Naive B cell (primary cell): ENCODE measurements at regions not wholly inside any gene's neighbourhood (a gene's known extent, or its start where the extent isn't known, plus 50 kb on each side); places are given as distances from the start of the nearest gene placed in this dataset.
"Not testable (repeated sequence)": the region's sequence is repeated elsewhere in the genome, so short reads cannot be mapped to it uniquely, and the experiment has no call there.

Source experiments
- ATAC-seq, 2 donors: fragments of 150-1000 bp; cut with Tn5 transposase; 2 replicates each; pipeline ENCODE4 v1.10.0; 2021; ENCODE audit warnings: low read depth in 2 of 2, mild to moderate bottlenecking in 2 of 2, moderate library complexity in 2 of 2
- DNase-seq: peaks from one replicate; pipeline ENCODE4 v3.0.0; 2022
- H3K27ac Mint-ChIP-seq, 6 donors: one replicate each; pipeline ENCODE4 v1.8.0; 2020 to 2022; ENCODE audit warnings: mild to moderate bottlenecking in 6 of 6, mixed read lengths in 6 of 6, moderate library complexity in 5 of 6, inconsistent platforms in 2 of 6
- H3K27me3 Mint-ChIP-seq, 3 donors: one replicate each; pipeline ENCODE4 v1.8.0; 2021 to 2022; ENCODE audit warnings: mixed read lengths in 3 of 3, mild to moderate bottlenecking in 1 of 3
- H3K36me3 Mint-ChIP-seq, 2 donors: one replicate each; pipeline ENCODE4 v1.8.0; 2020 to 2022; ENCODE audit warnings: mixed read lengths in 2 of 2, inconsistent platforms in 1 of 2, mild to moderate bottlenecking in 1 of 2
- H3K4me1 Mint-ChIP-seq, 3 donors: one replicate each; pipeline ENCODE4 v1.8.0; 2020 to 2022; ENCODE audit warnings: mixed read lengths in 3 of 3, inconsistent platforms in 1 of 3, mild to moderate bottlenecking in 1 of 3, moderate library complexity in 1 of 3
- H3K4me3 Mint-ChIP-seq, 8 donors: one replicate each; pipeline ENCODE4 v1.8.0; 2020 to 2022; ENCODE audit warnings: mild to moderate bottlenecking in 8 of 8, mixed read lengths in 8 of 8, moderate library complexity in 8 of 8, inconsistent platforms in 2 of 8
- H3K9me3 Mint-ChIP-seq, 7 donors: one replicate each; pipeline ENCODE4 v1.8.0; 2020 to 2022; ENCODE audit warnings: mixed read lengths in 7 of 7, mild to moderate bottlenecking in 5 of 7, inconsistent platforms in 2 of 7, moderate library complexity in 1 of 7

DNA sequence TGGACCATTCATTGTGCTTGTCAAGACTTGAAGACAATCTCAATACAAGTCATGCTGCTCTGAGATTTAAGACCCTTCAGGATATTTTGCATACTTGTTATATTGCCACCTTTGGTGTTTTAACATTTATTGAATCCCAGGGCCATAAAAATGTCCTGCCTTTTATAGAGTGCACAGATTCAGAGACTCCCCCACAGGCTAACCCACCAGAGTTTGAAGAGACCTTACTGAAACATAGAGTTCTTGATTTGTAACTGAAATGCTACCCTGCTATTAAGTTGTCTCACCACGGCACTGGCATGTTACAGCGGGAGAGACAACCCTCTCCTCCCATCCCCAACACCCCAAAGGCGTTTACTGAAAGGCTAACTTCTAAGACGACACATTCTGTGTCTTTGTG, 313.9 kb upstream of the USP24 start:
- H3K4me3 Mint-ChIP-seq, result no peak overlapping the region
- ATAC-seq, result no peak
- no peaks in the 10 kb centered on the region for H3K4me1 Mint-ChIP-seq
- no peak for DNase-seq
- no peak overlapping the region for H3K27ac Mint-ChIP-seq
- H3K36me3 Mint-ChIP-seq, result no peaks in the 10 kb centered on the region
- H3K9me3 Mint-ChIP-seq, result no peaks in the 10 kb centered on the region
- peaks cover 0 to 16% (median 1%) of the 10 kb centered on the region in 3 donors for H3K27me3 Mint-ChIP-seq

DNA sequence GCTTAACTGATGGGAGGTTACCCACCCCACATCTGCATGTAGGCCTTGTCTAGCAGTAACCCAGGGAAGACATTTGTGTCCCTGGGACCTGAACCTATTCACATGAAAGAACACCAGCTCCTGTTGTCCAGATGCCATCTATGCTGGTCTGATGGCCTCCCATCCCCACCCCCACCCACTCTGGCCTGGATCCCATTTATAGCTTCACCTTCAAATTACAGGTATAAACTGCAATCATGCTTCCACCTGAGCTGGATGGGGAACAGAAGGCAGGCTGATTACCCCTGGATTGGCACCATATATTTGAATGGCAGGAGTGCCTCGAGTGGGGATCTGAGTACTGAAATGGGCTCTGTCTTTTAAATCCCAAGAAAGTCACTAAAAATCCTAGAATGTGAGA, 312.7 kb upstream of the USP24 start:
- H3K4me1 Mint-ChIP-seq, result no peaks in the 10 kb centered on the region
- peaks cover 0 to 16% (median 6%) of the 10 kb centered on the region in 3 donors for H3K27me3 Mint-ChIP-seq
- ATAC-seq (no peak), DNase-seq (no peak)
- H3K9me3 Mint-ChIP-seq, result no peaks in the 10 kb centered on the region
- H3K36me3 Mint-ChIP-seq, result no peaks in the 10 kb centered on the region
- no peak overlapping the region for H3K4me3 Mint-ChIP-seq
- no peak overlapping the region for H3K27ac Mint-ChIP-seq

DNA sequence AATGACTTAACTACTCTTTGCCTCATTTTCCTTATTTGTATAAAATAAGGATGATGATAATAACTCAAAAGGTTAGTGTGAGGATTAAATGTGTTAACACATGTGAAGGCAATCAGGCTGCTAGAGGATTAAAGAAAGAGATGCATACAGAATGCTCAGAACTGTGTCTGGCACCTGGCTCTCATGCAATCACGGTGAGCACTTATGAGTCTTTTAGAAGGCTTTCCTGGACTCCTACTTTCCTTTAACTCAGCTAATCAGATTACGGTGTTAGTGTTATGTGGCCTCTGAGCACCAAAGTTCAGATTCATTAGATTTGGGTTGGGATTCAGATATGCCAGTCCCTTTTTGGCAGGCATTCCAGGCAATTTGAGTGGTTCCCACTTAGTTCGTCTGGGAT, 311.6 kb upstream of the USP24 start:
- ATAC-seq (no peak), DNase-seq (no peak)
- no peaks in the 10 kb centered on the region for H3K4me1 Mint-ChIP-seq
- no peaks in the 10 kb centered on the region for H3K36me3 Mint-ChIP-seq
- peaks cover 0 to 16% (median 6%) of the 10 kb centered on the region in 3 donors for H3K27me3 Mint-ChIP-seq
- H3K27ac Mint-ChIP-seq, result no peak overlapping the region
- H3K4me3 Mint-ChIP-seq, result no peak overlapping the region
- H3K9me3 Mint-ChIP-seq, result no peaks in the 10 kb centered on the region

DNA sequence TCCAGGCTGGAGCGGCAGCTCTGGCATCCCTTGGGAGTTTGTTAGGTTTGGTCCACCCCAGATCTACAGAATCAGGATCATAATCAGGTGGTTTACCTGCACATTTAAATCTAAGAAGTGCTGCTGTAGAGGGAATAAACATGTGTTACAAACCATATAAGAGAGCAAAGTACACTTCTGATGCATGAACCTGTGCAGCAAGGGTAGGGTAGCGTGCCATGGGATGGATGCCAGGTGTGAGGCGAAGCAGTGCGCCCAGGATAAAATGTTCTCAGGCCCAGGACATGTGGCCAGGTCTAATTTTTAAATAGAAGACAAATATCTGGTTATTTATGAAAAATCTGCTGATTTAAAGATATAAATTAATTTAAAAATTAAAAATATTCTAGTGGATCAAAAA, 308.8 kb upstream of the USP24 start:
- DNase-seq (no peak), ATAC-seq (no peak)
- Mint-ChIP-seq H3K4me3 (no peak overlapping the region), H3K4me1 (no peaks in the 10 kb centered on the region), H3K27me3 (peaks cover under 1 to 16% (median 6%) of the 10 kb centered on the region in 3 donors), H3K27ac (no peak overlapping the region), H3K36me3 (no peaks in the 10 kb centered on the region), H3K9me3 (no peaks in the 10 kb centered on the region)

DNA sequence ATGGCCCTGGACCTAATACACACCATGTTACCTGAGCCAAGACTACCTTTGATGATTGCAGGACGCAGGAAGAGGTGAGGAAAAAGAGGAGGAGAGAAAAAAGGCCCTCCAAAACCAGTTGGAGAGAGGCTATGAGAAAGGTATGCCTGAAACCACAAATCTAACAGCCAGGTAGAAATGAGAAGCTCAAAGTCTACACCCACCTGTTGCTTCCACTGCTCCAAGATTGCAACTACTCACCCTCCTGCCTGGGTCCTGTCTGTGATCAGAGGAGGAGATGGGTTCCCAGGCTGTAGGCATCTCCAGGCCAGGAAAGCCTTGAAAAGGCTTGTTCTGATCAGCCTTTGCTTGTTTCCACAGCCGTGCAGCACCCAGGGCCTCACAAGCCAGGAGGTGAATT, 307.8 kb upstream of the USP24 start:
- Mint-ChIP-seq H3K4me3 (no peak overlapping the region), H3K36me3 (no peaks in the 10 kb centered on the region), H3K4me1 (no peaks in the 10 kb centered on the region), H3K27me3 (peaks cover 10 to 19% (median 11%) of the 10 kb centered on the region in 3 donors), H3K9me3 (peaks cover 0 to 6% (median 0%) of the 10 kb centered on the region in 7 donors), H3K27ac (peak overlapping the region in 1 of 6 donors; percentile 40)
- no peak for DNase-seq
- ATAC-seq, result no peak

DNA sequence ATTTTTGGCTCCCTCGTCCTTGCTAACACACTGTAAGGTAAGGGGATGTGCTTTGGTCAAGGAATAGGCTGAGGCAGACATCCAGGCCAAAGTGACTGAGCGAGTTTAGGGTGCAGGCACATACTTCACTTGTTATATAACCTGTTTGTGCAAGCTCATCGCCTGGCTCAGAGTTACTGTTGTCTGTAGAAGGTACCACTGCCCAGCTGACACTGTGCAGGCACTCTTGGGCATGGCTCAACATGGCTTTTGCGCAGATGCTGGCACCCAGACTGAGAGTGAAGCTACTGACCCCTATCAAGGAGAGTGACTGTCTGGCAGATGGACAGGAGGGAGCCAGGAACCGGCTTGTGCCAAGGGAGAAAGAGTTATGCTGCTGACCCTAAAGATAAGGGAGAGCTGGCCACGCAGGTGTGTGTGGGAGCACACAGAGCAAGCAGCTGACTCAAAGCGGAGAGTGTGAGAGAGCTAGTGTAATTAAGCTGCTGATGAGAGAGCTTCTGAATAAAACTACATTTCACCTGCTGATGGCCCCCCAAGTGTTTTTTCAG, 307.3 kb upstream of the USP24 start:
- DNase-seq, result no peak
- H3K9me3 Mint-ChIP-seq, result peaks cover 0 to 6% (median 0%) of the 10 kb centered on the region in 7 donors
- no peaks in the 10 kb centered on the region for H3K4me1 Mint-ChIP-seq
- ATAC-seq, result no peak
- no peak overlapping the region for H3K4me3 Mint-ChIP-seq
- H3K36me3 Mint-ChIP-seq, result no peaks in the 10 kb centered on the region
- no peak overlapping the region for H3K27ac Mint-ChIP-seq
- H3K27me3 Mint-ChIP-seq, result peaks cover 10 to 21% (median 17%) of the 10 kb centered on the region in 3 donors

DNA sequence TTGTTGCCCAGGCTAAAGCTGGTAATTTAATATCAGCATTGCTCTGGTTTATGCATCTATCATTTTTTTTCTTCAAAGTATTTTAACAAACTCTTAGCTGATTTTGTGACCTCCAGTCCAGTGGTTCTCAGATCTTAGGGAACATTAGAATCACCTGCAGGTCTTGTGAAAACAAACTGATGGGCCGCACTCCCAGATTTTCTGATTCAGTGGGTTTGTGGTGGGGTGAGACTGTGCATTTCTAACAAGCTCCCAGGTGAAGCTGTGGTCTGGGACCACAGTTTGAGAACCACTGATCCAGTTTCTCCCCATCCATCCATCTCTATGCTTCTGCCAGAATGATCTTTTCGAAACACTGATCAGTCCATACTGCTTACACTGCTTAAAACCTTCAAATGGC, 305.7 kb upstream of the USP24 start:
- Mint-ChIP-seq H3K27ac (no peak overlapping the region), H3K9me3 (peaks cover 0 to 6% (median 0%) of the 10 kb centered on the region in 7 donors), H3K4me3 (no peak overlapping the region), H3K36me3 (no peaks in the 10 kb centered on the region), H3K4me1 (no peaks in the 10 kb centered on the region), H3K27me3 (peaks cover 10 to 26% (median 24%) of the 10 kb centered on the region in 3 donors)
- DNase-seq, result no peak
- ATAC-seq, result no peak

DNA sequence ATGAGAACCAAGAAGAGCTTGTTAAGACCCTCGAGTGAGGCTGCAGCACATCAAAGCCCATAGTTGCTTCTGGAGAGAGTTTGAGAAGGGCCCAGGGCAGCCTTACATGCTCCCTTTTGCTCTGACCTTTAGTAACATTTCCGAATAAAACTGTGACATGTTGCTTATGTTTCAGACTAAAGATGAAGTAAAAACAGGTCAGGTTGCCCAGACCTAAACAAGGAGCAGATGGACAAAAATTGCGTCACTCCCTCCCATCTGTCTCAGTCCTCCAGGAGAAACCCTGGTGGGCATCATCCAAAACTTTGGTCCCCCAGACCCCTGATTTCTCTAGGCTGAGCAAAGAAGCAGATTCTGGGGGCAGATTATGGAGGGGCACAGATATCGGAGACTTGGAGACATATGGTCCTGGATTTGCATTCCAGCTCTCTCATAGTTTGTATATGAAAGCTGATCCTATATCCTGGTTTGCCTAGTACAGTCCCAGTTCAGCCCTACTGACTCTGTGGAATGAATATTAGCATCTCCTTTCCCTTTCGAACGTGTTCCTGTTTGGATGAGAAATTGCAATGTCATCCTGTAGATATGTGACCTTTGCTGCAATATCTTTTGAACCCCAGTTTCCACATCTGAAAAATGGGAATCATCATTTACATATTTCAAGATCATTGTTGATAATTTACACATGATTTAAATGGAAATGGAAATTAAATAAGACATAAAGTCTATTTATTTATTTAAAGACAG, 304.9 kb upstream of the USP24 start:
- H3K4me3 Mint-ChIP-seq, result no peak overlapping the region
- ATAC-seq, result no peak
- peaks cover 0 to 6% (median 0%) of the 10 kb centered on the region in 7 donors for H3K9me3 Mint-ChIP-seq
- H3K36me3 Mint-ChIP-seq, result no peaks in the 10 kb centered on the region
- H3K27me3 Mint-ChIP-seq, result peaks cover 14 to 24% (median 24%) of the 10 kb centered on the region in 3 donors
- H3K27ac Mint-ChIP-seq, result no peak overlapping the region
- H3K4me1 Mint-ChIP-seq, result no peaks in the 10 kb centered on the region
- no peak for DNase-seq

DNA sequence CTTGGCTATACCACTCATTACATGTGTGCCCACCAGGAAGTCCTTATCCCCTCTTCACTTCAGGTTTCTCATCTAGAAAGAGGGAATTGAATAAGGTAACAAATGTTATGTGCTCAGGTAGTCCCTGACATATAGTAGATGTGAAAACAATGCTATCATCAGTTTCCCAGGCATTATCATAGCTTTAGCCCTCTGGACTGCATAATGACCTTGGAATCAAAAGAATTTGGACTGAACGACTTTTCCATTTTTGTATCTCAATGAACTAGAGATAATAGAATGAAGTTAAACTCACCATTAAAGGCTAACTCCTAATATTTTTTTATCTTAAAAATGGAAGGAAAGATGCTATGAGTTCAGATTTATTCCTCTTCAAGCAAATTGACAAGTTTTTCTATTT, 304.1 kb upstream of the USP24 start:
- H3K9me3 Mint-ChIP-seq, result peaks cover 0 to 6% (median 0%) of the 10 kb centered on the region in 7 donors
- H3K4me1 Mint-ChIP-seq, result no peaks in the 10 kb centered on the region
- DNase-seq (no peak), ATAC-seq (no peak)
- H3K4me3 Mint-ChIP-seq, result no peak overlapping the region
- H3K36me3 Mint-ChIP-seq, result no peaks in the 10 kb centered on the region
- H3K27ac Mint-ChIP-seq, result no peak overlapping the region
- peaks cover 18 to 29% (median 24%) of the 10 kb centered on the region in 3 donors for H3K27me3 Mint-ChIP-seq

DNA sequence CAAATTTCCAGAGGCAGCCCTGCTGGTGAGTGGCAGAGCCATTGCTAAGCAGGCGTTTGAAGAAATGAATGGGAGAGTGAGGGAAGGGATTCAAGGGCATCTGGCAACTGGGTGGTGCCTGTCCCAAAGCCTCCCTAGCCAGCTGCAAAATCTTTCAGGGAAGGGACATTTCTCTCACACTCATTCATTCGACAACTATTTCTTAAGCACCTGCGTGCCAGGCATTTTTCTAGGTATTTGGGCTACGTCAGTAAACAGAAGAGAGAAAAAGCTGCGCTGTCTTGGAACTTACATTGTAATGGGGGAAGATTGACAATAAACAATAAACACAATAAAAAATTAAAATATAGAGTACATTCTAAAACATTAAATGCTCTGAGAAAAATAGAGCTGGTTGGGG, 301.9 kb upstream of the USP24 start:
- H3K27me3 Mint-ChIP-seq, result peaks cover 11 to 29% (median 24%) of the 10 kb centered on the region in 3 donors
- H3K4me3 Mint-ChIP-seq, result no peak overlapping the region
- DNase-seq, result no peak
- peaks cover 0 to 6% (median 0%) of the 10 kb centered on the region in 7 donors for H3K9me3 Mint-ChIP-seq
- no peaks in the 10 kb centered on the region for H3K36me3 Mint-ChIP-seq
- no peaks in the 10 kb centered on the region for H3K4me1 Mint-ChIP-seq
- H3K27ac Mint-ChIP-seq, result no peak overlapping the region
- no peak for ATAC-seq

DNA sequence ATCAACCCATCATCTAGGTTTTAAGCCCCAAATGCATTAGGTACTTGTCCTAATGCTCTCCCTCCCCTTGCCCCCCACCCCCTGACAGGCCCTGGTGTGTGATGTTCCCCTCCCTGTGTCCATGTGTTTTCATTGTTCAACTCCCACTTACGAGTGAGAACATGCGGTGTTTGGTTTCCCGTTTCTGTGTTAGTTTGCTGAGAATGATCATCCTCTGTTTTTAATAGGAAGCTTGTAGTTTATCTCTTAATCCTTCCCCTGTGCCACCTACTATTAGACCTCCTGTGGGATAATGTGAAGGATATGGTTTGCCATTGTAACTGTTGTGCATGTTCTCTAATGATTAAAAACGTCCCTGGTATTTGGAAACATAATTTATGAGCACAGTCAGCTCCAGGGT, 299.4 kb upstream of the USP24 start:
- not testable (repeated sequence) for H3K27ac Mint-ChIP-seq, H3K4me3 Mint-ChIP-seq, H3K9me3 Mint-ChIP-seq, H3K4me1 Mint-ChIP-seq, DNase-seq, ATAC-seq, H3K36me3 Mint-ChIP-seq
- peaks cover 15 to 36% (median 33%) of the 10 kb centered on the region in 3 donors for H3K27me3 Mint-ChIP-seq

DNA sequence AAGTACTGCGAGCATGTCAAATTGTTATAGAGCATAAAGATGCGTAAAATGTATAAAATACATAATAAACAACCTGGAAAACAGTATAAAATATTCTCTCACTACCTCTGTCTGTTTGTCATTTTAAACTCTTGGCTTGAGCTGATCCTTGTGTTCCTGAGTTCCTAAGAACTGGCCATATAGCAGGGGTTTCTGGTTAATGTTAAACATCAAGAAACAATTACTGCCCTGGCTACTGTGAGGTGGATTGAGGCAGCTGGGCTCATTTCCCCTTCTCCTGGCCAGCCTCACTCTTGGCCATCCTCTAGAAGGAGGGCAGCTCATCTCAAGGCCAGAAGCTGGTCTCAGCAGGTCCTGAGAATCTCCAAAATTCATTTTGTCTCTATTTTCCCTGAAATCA, 297.3 kb upstream of the USP24 start:
- ATAC-seq, result no peak
- Mint-ChIP-seq H3K9me3 (peaks cover 0 to 4% (median 0%) of the 10 kb centered on the region in 7 donors), H3K36me3 (no peaks in the 10 kb centered on the region), H3K4me1 (no peaks in the 10 kb centered on the region), H3K27ac (no peak overlapping the region), H3K4me3 (no peak overlapping the region), H3K27me3 (peaks cover 18 to 27% (median 23%) of the 10 kb centered on the region in 3 donors)
- DNase-seq, result no peak

DNA sequence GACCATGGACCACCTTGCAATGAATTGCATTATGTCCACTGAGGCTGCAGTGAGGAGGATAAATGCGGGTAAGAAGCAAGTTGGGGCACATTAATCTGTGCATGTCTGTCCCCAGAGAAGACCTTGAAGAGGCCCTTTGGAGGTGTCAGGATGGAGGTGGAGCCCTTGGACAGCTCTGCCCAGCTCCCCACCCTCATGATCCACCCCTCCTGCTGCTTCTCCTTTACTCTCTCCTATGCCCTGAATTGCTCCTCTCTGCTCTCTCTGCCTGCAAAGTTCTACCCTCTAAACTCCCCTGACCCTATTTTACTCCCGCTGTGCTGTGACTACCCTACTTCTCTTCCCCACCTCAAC, 292.4 kb upstream of the USP24 start:
- Mint-ChIP-seq H3K4me1 (no peaks in the 10 kb centered on the region), H3K27me3 (peaks cover 21 to 33% (median 31%) of the 10 kb centered on the region in 3 donors), H3K4me3 (no peak overlapping the region), H3K9me3 (peaks cover 0 to 2% (median 0%) of the 10 kb centered on the region in 7 donors), H3K27ac (no peak overlapping the region), H3K36me3 (no peaks in the 10 kb centered on the region)
- DNase-seq, result no peak
- ATAC-seq, result no peak

DNA sequence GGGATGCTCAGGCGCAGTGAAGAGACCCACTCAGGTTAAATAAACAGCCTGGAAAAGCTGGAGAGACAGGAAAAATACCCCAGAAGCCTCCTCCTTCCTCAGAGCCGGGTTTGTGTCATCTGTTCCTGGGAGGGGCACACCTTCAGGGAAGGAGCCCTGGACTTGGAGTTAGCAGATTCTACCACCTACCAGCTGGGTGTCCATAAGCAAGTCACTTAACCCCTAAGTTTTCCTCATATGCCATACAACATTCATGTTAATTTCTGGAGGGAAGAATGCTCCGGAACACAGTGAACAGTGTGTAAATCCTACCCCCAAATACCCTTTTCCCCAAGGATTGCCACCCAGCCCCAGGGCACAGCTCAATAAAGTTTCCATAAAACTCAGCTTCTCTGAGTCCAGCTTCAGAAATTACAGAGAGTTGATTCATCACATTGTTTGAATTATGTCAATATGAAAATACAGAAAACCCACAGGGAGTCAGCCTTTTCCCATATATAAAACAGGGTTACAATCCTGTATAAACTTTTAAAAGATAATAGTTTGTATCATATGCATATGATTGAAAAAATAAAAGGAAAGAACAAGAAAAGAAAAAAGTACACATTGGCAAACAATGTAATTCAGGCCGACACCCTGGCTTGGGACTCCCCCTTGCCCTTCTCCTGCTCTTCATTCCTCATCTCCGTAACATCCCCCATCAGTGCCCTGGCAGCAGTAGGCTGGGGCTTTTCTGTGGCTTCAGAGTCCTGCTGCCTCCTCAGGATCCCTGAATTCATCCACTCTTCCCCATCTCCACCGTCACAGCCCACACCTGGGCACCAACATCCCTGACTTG, 291.8 kb upstream of the USP24 start:
- Mint-ChIP-seq H3K27me3 (peaks cover 21 to 38% (median 31%) of the 10 kb centered on the region in 3 donors), H3K36me3 (no peaks in the 10 kb centered on the region), H3K9me3 (peaks cover 0 to 2% (median 0%) of the 10 kb centered on the region in 7 donors), H3K4me3 (no peak overlapping the region), H3K4me1 (no peaks in the 10 kb centered on the region), H3K27ac (peak overlapping the region in 1 of 6 donors; percentile 8)
- ATAC-seq (no peak), DNase-seq (no peak)
